ENCODE measurements at regions not wholly inside any gene's neighbourhood (a gene's known extent, or its start where the extent isn't known, plus 50 kb on each side); places are given as distances from the start of the nearest gene placed in this dataset.

DNA sequence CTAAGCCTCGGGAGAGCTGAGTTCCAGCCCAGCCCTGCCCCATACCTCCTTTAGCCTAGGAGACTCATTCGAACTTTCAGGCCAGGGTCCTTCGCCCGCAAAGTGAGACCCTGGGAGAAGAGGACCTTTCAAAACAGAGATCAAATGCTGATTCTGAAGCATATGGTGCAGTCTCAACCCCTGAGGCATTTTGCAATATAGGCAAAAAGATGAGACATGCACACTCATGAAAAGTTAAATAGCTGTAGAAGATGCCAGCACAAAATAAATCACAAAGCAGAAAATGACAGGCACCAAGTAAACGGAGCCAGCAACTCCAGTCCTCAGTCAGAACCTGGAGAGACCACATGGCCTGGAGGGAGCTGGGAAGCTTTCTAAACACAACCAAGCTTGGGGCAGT, 542.7 kb upstream of the RAB6C start:
- no peak for DNase-seq

DNA sequence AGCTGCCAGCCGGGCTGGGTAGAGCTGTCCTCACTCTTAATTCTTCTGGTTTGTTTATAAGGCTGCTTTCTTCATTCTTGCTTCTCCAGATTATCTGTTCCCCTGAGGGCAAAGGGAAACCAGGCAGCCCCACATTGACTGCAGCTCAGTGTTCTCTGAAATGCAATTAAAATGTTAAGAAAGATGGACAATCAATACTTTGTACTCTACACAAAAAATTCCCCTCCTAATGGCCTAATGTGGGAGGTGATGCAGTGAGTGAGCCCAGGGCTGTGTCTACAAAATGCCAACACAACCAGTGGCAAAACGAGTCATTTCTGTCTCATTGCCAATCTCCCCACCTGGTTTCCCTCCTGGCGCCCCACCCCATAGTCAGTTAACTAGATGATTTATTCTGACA, 541.7 kb upstream of the RAB6C start:
- DNase-seq: no peak

DNA sequence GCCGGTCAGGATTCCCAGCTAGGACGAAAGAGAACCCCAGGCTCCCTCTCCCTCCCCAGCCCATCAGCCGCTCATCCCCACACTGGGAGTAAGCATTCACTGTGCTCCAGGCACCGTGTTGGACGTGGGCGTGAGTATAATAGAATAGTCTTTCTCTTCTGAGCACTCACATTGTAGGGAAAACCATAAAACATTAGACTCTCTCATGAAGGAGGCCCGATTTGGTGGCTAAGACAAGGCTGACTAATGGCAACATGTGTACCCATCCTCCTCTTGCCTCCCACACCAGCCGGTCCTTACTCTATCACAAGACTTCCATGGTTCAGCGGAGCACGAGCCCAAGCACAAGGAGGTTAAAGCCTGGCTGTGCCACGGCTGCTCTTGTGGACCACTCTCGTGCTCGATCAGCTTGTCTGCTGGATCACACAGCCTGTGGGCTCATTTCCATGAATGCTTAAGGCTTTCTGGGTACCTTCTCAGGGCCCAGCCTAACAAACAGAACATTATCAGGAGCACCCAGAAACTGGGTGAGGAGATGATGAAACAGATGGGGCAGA, 540.9 kb upstream of the RAB6C start:
- no peak for DNase-seq

DNA sequence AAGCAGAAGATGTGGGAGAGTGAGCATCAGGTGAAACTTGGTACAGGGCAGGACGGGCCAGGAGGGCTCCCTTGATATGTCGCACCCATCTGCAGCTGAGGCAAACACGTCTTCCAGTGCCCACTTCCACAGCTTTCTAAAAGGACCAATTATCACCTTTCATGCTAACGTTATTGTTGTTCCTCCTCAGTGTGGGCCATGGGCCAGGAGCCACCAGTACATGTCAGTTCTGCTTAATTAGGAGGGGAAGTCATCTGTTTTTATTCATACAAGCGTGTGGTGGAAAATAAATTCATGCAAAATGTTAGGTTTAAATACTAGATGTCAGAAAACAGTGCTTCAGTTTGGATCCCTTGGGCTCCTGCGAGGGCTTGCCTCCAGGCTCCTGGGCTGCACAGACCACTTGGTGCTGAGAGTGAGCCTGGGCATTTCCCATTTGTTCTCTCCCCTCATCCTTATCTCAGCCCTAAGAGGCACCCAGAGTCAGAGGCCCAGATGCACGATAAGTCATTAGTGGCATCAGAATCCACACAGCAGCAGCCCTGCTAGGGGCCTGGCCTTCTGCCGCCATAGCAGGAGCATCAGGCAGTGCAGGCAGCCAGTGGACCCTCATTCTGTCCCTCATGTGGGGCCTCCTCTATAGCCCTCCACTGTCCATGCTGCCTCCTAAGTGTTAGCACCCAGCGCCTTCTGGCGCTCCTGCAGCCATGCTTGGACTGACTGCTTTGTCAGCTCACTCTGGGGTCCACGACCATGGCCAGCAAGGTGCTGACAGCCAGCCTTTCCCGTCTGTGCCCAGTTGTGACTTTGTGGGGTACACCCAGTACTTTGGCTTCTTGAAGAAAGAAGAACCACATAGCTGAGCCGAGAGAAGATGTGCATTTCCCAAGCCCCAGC, 539.8 kb upstream of the RAB6C start:
- no peak for DNase-seq

DNA sequence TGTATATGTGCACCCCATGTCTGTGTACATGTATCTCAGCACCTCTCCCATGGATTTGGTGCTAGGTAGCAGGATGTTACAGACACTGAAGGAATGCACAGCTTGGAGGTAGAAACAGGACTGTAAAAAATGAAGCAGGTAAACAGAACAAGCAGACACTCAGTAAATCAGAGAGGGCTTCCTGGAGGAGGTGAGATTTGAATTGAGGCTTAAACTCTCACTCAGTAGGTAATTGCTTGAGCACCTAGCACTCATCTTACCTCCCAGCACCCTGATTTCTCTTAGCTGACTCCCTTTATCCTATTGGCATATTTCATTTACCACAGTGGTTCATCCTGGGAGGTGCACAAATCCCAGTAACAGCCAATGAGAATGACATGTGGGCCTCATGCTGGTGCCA, 537.9 kb upstream of the RAB6C start:
- no peak for DNase-seq

DNA sequence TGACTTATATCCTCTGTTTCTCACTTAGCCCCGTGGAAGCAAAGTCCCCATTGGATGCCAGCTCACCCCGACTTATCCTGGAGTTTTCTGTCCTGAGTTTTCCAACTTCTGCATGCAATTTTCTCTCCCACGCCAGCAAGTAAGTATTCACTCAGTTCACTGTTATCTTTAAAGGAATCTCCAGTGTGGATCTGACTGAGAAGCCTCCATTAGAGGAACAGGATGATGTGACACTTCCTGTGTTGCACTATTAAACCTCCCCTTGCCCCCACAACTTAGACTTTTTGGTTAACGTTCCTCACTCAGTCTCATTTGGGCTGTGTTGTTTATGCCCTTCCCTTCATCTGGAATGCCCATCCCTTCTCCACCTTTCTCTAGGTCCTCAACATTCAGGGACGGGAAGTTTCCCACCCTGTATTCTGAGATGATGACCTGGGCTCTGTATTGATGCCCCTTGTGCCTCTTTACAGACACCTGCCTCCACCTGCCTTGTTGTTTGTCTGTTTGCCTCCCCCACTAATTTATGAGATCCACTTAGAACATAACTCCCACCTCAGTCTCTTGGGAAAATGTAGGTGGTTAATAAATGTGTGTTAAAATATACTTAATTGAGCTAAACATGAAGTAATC, 536.1 kb upstream of the RAB6C start:
- DNase-seq: no peak

DNA sequence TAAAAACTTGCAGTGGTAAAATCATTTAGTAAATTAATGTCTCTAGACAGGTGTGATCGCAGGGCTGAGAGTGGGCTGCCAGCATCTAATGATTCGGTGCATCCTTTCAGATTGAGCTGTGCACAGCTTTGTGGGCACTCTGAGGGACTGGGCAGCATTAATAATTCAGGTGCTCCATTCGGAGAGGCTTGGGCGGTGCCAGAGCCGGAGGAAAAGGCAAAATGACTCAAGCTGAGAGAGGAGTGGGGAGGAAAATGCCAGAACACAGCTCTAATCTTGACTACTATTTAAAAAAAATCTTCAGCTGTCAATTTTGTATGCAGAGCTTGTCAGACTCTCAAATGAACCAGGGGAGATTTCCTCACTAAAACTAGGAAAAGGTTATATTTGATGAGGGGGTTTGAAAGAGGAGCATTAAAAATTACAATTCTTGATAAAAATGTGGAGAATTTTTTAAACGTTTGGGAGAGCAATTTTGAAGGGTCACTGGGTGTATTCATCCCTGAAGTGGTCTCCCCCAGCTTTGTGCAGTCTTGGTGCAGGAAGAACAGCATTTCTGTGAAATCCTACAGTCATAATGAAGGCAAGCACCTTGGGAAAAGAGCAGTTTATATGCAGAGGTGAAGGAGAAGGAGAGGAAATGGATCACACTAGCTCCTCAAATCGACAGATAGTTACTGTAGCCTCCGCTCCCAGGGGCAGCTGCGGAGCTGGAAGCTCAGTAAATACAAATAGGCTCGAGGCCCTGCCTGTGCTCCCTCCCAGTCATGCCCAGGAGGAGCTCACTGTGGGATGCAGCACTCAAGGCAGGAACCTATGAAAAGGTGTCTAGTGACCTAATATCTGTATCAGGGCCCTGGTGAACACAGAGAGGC, 535.4 kb upstream of the RAB6C start:
- no peak for DNase-seq

DNA sequence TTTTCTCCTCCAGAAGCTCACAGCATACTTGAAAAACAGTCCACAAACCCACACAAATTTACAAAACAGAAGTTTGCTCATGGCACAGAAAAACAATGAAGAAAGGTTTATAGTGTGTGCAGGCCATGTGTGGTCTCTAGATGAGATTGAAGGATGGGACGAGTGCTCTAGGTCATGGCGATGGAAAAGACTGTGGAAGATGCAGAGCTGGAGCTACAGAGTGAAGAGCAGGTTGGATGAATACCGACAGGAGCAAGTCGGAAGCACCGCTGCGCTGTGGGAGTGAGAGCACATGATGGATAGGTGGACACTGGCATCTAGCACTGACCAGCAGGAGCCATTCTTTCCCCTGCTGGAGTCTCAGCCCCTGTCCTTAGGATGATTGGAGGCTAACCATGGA, 534.7 kb upstream of the RAB6C start:
- DNase-seq: no peak

DNA sequence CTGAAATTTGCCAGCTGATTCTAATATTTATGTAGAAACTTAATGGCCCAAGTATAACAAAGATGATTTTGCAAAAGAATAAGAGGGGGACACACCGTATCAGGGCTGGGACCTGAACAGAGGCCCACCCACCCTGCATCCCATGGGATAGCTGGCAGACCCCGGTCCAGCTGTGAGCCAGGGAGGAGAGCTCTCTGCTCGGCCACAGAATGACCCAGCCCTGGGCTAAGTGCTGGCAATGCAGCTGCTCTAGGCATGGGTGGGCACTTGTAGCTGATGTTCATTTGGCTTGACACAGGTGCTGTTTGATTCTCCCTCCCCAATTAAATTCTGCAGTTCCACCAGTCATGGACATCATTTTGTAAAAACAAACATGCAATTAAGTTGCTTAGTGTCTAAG, 522.8 kb upstream of the RAB6C start:
- no peak for DNase-seq

DNA sequence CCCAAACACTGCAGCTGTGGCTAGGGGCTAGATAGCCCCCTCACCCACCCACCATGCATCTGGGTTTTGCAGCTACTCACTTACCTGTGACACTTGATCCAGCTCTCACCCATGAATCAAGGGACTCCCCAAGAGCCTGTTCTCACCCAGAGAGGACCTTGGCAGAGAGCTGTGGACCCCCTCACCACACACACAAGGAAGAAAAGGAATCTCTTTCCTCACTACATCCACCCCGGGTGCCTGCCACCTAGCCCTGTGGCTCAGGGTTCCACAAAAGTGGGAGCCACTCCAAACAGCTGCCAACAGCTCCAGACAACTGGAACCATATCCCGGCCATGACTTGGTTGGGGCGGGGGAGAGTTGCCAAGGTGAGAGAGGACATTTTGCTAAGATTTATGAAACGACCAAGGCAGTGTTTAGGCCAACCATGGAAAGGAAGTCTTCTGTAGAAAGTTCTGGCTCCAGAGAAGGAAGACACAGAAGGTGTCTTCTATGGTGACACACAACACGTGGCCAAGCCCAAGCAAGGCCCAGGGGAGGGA, 522.1 kb upstream of the RAB6C start:
- DNase-seq: no peak

DNA sequence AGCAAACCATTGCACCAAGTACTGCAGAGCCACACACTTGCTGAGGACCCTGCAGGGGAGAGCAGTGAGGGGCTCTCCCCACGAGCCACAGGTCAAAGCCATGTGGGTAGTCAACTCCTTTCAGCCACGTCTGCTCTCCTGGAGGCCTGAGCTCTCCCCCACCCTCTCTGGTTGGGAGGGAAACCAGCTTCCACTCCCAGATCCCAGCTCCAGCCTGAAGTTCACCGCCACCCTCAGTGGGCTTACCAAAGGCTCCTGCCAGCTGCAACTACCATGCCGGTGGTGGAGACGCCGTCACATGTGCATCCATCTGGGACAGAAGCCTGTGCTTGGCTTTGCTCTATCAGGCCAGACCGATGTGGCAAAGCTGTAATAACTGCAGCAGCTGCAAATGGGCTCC, 521.5 kb upstream of the RAB6C start:
- DNase-seq: no peak

DNA sequence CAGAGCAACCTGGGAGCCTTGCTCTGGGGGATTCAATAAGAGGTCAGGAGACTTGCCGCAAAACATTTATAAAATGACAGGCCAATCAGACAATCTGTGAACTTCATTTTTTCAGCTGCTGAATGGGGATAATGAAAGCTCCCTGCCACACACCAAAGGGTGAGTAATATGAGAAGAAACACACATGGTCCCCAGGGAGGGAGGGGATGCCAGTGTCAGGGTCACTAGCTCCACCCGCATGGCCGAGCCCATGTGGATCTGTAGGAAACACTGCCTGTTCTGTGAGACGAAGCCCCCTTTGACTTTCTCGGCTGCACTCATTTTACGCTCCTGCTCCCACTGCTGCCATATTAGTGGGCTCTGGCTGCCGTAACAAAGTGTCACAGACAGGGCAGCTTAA, 521.0 kb upstream of the RAB6C start:
- DNase-seq: no peak

DNA sequence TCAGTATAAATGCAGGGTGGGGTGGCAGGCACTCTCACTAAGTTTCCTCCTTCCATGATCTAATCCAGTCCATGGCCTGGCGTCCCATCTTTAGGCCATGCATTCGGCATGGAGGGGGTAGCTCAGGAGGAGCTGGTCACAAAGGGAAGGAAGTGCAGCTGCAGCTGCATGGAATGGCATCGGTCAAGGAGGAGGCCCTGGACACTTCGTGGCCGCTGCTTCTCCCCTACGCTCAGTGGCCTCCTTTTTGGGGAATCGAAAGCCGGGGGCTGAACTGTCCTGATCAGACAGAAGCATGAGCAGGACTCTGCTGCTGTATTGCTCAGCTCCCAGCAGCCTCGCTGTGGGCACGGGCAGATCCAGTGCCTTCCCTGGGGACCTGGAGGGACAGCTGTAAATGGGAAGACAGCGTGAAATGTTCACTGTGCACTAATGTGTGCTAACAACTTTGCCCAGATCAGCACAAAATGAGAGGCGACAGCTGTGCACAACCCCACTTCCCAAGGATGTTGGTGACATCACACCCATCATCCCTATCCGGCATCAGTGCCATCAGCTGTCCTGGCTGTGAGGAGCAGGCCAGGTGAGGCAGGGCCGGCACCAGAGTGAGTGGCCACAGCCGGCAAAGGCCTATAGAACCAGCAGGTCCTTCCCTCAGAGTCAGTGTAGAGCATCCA, 520.1 kb upstream of the RAB6C start:
- no peak for DNase-seq

DNA sequence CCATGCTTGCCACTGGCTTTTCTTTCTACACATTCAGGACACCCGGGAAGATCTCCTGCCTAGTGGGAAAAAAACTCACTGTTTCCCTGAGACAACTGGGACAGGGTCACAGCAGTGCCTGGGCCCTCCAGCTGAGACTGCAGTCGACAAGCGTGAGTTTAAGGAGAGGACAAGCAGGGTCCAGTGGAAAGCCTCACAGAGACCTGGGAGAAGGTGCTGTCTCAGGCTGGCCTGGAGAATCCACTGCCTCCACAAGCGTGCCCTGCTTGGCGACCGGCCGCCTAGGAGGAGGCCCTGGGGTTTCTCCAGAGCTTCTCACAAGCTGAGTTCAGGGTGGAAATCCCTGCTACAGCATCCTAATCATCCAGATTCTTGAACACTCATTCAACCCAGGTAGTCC, 519.6 kb upstream of the RAB6C start:
- DNase-seq: no peak

DNA sequence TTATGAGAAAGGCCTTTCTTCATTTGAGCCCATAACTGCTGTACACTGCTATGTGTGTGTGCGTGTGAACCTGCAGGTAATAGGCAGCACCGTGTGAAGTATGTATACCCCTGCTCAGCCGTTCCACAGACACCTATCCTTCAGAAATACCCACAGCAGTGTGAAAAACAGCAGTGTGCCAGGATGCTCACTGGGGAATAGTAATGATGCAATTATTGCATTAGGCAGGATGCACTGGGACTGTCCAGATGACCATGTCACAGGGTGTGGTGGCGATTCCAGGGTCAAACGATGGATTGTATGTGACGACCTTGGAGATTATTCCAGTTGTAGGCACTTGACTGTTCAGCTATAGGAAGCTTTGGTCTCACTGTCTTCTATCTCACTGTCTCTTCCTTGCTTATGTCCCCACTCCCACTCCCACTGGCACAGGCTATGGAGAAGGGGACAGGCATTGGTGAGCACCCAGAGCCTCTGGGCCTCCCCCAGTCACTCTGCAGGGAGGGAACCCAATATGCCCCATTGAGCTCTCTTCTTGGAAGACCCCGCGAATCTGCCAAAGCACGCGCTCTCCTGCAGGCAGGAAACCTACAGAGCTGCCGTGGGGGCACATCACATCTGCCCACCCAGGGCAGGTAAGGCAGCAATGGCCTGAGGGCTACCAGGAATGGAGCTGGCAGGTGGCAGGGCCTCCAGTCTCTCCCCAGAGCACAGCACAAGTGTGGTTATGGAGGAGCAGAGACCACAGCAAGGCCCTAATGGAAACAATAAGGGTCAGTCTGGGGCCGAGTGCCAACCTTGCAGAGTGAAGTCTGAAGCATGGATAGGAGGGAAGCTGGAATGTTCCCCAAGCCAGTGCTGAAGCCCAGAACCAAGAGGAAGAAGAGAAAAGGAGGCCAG, 518.9 kb upstream of the RAB6C start:
- no peak for DNase-seq

DNA sequence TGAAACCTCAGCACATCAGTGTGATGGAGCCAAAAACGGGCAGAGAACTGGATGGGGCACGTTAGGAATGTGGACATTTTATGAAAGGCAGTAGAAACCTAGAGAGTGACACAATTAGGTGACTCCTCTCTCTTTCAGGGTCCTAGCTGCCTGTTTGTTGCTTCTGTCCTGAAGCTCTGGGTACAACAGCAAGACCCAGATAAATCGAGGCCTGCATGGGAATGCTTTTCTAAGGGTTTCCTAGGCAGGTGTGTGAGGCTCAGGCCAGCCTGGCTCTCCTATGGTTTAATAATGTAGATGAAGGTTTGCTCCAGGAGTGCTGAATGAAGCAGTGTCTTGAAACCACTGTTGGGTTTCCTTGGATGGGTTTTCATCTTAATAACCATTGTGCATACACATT, 517.1 kb upstream of the RAB6C start:
- DNase-seq: no peak

DNA sequence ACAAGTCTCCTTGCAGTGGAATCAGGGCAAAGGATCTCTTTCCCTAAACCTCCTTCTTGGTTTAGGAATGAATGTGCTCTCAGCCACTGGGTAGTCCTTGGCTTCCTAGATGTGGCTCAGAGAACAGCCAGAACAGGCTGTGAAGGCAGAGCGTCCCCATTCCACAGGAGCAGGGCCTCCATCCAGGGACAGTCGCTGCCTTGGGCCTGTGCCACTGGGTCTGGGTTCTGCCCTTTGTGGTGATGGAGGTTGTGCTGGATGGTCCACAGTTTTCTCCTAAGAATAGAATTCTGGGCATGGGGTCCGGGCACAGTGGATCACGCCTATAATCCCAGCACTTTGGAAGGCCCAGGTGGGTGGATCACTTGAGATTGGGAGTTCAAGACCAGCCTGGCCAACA, 516.5 kb upstream of the RAB6C start:
- DNase-seq: no peak

DNA sequence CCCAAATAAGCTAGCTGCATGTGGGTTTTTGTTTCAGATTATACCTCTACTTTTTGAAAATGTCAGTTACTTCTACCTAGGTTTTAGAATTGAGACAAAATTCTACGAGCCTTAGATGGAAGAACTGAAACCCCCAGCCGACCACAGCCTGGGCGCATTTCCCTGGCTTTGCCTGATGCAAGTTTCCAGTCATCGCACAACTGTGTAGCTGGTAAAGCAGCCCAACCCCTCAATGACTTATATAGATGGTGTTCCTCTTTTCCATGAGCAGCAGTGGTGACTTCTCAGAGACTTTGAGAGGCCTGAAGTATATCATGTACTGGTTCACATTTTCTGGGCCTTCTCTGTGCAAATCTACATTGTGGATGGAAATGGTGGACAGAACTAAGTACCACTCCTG, 515.4 kb upstream of the RAB6C start:
- DNase-seq: no peak

DNA sequence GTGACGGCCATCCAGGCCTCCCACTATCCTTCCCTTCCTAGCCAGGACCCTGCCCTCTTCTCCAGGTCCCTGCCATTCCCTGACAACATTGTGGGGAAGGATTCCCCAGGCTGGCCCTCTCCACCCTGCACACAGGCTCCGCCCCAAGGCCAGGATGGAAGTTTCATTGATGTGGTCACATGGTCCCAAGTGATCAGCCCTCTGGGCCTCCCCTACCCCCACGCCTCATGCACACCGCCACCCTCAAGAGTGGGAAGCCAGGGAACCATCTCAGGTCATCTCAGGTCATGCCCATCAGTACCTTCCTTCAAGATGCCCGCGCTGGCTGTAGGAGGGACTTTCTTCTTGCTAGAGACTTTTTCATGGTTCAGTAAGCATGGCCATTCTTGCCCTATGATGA, 514.8 kb upstream of the RAB6C start:
- no peak for DNase-seq

DNA sequence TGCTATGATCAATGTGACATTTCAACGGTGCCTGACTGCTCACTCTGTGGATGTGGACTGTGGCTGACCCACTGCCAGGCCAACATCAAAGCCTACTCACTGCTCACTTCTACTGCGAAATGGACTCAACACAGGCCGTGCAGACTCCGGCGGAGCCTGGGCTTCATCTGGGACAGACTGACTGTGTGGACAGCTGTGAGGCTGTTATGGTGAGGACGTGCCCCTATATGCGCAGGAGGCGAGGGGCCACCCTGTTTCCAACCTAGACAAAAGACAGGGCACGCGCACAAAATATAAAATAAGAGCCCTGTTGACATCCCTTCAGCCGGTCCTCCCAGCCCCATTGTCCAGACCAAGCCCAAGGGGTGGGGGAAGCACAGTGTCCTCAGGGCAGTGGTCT, 514.4 kb upstream of the RAB6C start:
- DNase-seq: no peak

DNA sequence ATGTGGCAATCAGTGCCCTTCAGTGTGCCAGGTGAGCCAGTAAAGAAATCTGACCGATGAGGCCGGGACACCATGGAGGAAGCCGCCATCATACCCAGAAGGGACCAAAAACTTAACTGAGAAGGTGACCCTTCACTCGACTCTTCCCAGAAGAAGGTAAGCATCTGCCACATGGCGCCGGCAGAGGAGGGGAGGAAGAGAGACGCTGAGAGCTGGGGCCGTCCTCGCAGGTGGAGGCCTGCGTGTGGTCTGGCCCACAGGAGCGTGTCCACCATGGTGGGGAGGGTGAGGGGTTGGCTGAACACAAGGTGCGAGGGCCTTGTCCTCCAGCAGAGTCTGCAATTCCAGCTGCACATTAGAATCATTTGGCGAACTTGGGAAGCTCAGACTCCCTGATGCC, 513.1 kb upstream of the RAB6C start:
- DNase-seq: no peak

Data from NCI-H69 (cell line).